Neuron (in vitro differentiated cells): ENCODE measurements at regions not wholly inside any gene's neighbourhood (a gene's known extent, or its start where the extent isn't known, plus 50 kb on each side); places are given as distances from the start of the nearest gene placed in this dataset.

ENCODE experiments used
- H2AFZ ChIP-seq: one replicate; pipeline ENCODE4 v1.6.1; 2013; ENCODE audit warnings: low read depth, mild to moderate bottlenecking, inconsistent platforms, low read length, moderate library complexity
- H3K27me3 ChIP-seq: one replicate; pipeline ENCODE4 v1.6.1; 2013; ENCODE audit warnings: low read length; ENCODE audit not compliant: insufficient read depth
- H3K36me3 ChIP-seq: one replicate; pipeline ENCODE4 v1.6.1; 2013; ENCODE audit warnings: low read length; ENCODE audit not compliant: insufficient read depth
- H3K4me1 ChIP-seq: one replicate; pipeline ENCODE4 v1.6.1; 2013; ENCODE audit warnings: low read length; ENCODE audit not compliant: insufficient read depth
- H3K4me3 ChIP-seq: 2 replicates; pipeline ENCODE4 v1.5.1; 2013; ENCODE audit warnings: mild to moderate bottlenecking, low read length, moderate library complexity
- H3K9me3 ChIP-seq: one replicate; pipeline ENCODE4 v1.6.1; 2013; ENCODE audit warnings: low read length

GRCh38 chr5:67454957-67455561 lies 258.5 kb upstream of the CD180 start:
- no peak overlapping the region for H2AFZ ChIP-seq
- H3K9me3 ChIP-seq, result no peaks in the 10 kb centered on the region
- H3K4me3 ChIP-seq, result no peak overlapping the region
- no peaks in the 10 kb centered on the region for H3K36me3 ChIP-seq
- H3K4me1 ChIP-seq, result no peaks in the 10 kb centered on the region
- no peaks in the 10 kb centered on the region for H3K27me3 ChIP-seq

- Histone ChIP-seq H3K36me3 (no peaks in the 10 kb centered on the region), H3K27me3 (no peaks in the 10 kb centered on the region), H3K4me1 (no peaks in the 10 kb centered on the region), H3K4me3 (no peak overlapping the region), H3K9me3 (peaks cover 4% of the 10 kb centered on the region), H2AFZ (no peak overlapping the region)
Measured at GRCh38 chr5:67453111-67453905, 256.7 kb upstream of the CD180 start.

GRCh38 chr5:67451640-67452279 lies 255.2 kb upstream of the CD180 start:
- Histone ChIP-seq H3K36me3 (no peaks in the 10 kb centered on the region), H3K4me1 (no peaks in the 10 kb centered on the region), H3K27me3 (no peaks in the 10 kb centered on the region), H3K9me3 (peaks cover 4% of the 10 kb centered on the region), H2AFZ (no peak overlapping the region), H3K4me3 (no peak overlapping the region)

- H3K4me1 ChIP-seq, result no peaks in the 10 kb centered on the region
- no peaks in the 10 kb centered on the region for H3K36me3 ChIP-seq
- no peak overlapping the region for H3K4me3 ChIP-seq
Measured at GRCh38 chr5:67447732-67448131, 251.1 kb upstream of the CD180 start.

GRCh38 chr5:67437905-67438845 lies 241.6 kb upstream of the CD180 start:
- Histone ChIP-seq H3K4me3 (no peak overlapping the region), H3K27me3 (no peaks in the 10 kb centered on the region), H3K9me3 (no peaks in the 10 kb centered on the region), H3K36me3 (no peaks in the 10 kb centered on the region), H3K4me1 (no peaks in the 10 kb centered on the region), H2AFZ (no peak overlapping the region)

More at GRCh38 chr5:67447732-67448131, 251.1 kb upstream of the CD180 start:
- Histone ChIP-seq H3K27me3 (no peaks in the 10 kb centered on the region), H2AFZ (no peak overlapping the region), H3K9me3 (peaks cover 4% of the 10 kb centered on the region)

- Histone ChIP-seq H3K4me3 (no peak overlapping the region), H3K27me3 (no peaks in the 10 kb centered on the region), H3K36me3 (no peaks in the 10 kb centered on the region), H3K4me1 (no peaks in the 10 kb centered on the region), H3K9me3 (no peaks in the 10 kb centered on the region), H2AFZ (no peak overlapping the region)
Measured at GRCh38 chr5:67435032-67435431, 238.4 kb upstream of the CD180 start.

- no peak overlapping the region for H2AFZ ChIP-seq
- no peak overlapping the region for H3K4me3 ChIP-seq
- no peaks in the 10 kb centered on the region for H3K9me3 ChIP-seq
- H3K4me1 ChIP-seq, result no peaks in the 10 kb centered on the region
- no peaks in the 10 kb centered on the region for H3K27me3 ChIP-seq
- H3K36me3 ChIP-seq, result no peaks in the 10 kb centered on the region
Measured at GRCh38 chr5:67434466-67434865, 237.9 kb upstream of the CD180 start.

- Histone ChIP-seq H2AFZ (no peak overlapping the region), H3K4me3 (no peak overlapping the region), H3K4me1 (no peaks in the 10 kb centered on the region), H3K36me3 (no peaks in the 10 kb centered on the region), H3K27me3 (no peaks in the 10 kb centered on the region), H3K9me3 (no peaks in the 10 kb centered on the region)
Measured at GRCh38 chr5:67432606-67433005, 236.0 kb upstream of the CD180 start.

- Histone ChIP-seq H3K9me3 (no peaks in the 10 kb centered on the region), H3K4me3 (no peak overlapping the region), H2AFZ (no peak overlapping the region), H3K27me3 (no peaks in the 10 kb centered on the region), H3K4me1 (no peaks in the 10 kb centered on the region), H3K36me3 (no peaks in the 10 kb centered on the region)
Measured at GRCh38 chr5:67431191-67431590, 234.6 kb upstream of the CD180 start.

GRCh38 chr5:67427850-67428298 lies 231.3 kb upstream of the CD180 start:
- no peak overlapping the region for H3K4me3 ChIP-seq
- no peak overlapping the region for H2AFZ ChIP-seq
- H3K9me3 ChIP-seq, result no peaks in the 10 kb centered on the region
- no peaks in the 10 kb centered on the region for H3K27me3 ChIP-seq
- no peaks in the 10 kb centered on the region for H3K4me1 ChIP-seq
- no peaks in the 10 kb centered on the region for H3K36me3 ChIP-seq

GRCh38 chr5:67426961-67427849 lies 230.6 kb upstream of the CD180 start:
- Histone ChIP-seq H3K27me3 (no peaks in the 10 kb centered on the region), H3K4me1 (no peaks in the 10 kb centered on the region)

GRCh38 chr5:67425514-67425913 lies 228.9 kb upstream of the CD180 start:
- no peaks in the 10 kb centered on the region for H3K36me3 ChIP-seq
- H3K9me3 ChIP-seq, result peaks cover 3% of the 10 kb centered on the region
- no peaks in the 10 kb centered on the region for H3K27me3 ChIP-seq
- no peaks in the 10 kb centered on the region for H3K4me1 ChIP-seq
- H3K4me3 ChIP-seq, result no peak overlapping the region
- H2AFZ ChIP-seq, result no peak overlapping the region

More at GRCh38 chr5:67426961-67427849, 230.6 kb upstream of the CD180 start:
- Histone ChIP-seq H3K4me3 (no peak overlapping the region), H3K9me3 (no peaks in the 10 kb centered on the region), H2AFZ (no peak overlapping the region), H3K36me3 (no peaks in the 10 kb centered on the region)
